ENCODE measurements at regions not wholly inside any gene's neighbourhood (a gene's known extent, or its start where the extent isn't known, plus 50 kb on each side); places are given as distances from the start of the nearest gene placed in this dataset.

GRCh38 chr3:5063724-5064123 lies 58.4 kb upstream of the ARL8B start (continued):
- TF ChIP-seq FOSL1 (IDR thresholded peaks at IDR 0.05; ENCODE audit: low read depth) (no peak), JUND (IDR thresholded peaks at IDR 0.05) (no peak), RAD21 (IDR thresholded peaks at IDR 0.05; ENCODE audit: low read depth) (no peak), EZH2 (IDR thresholded peaks at IDR 0.05) (no peak), MAX (IDR thresholded peaks at IDR 0.05) (no peak)

- no peak overlapping the region for H3K9ac ChIP-seq (ENCODE audit: low read length)
- no peaks in the 10 kb centered on the region for H4K20me1 ChIP-seq (ENCODE audit: insufficient read depth)
- H2AFZ ChIP-seq (ENCODE audit: low read depth, low read length, poor library complexity, severe bottlenecking) = no peak overlapping the region
- ATAC-seq (no peak), DNase-seq (ENCODE audit: low read depth, low spot score) (no peak)
- TF ChIP-seq POLR2A (IDR thresholded peaks at IDR 0.05; ENCODE audit: borderline replicate concordance, extremely low read depth, insufficient read depth, insufficient read length) (no peak), ZFX (IDR thresholded peaks at IDR 0.05) (no peak)
- intact Hi-C loops (cut with micrococcal nuclease) = no loop called here
- no peak overlapping the region for H3K4me3 ChIP-seq (replicated peaks in 1 of 2; ENCODE audit: low read depth in 1 of 2, low read length in 2 of 2)
- ChIA-PET CTCF (no interaction called here), RAD21 (ENCODE audit: low non-redundant PET in 1 of 2, low total read pairs in 2 of 2, uncharacterized antibody in 2 of 2, unreplicated experiment in 2 of 2) (no interaction called here), POLR2A (no interaction called here)
- no peaks in the 10 kb centered on the region for H3K36me3 ChIP-seq (ENCODE audit: control insufficient read depth in 1 of 2, insufficient read depth in 2 of 2, low read length in 2 of 2)
- no peaks in the 10 kb centered on the region for H3K9me3 ChIP-seq (ENCODE audit: control insufficient read depth in 1 of 2, insufficient read depth in 1 of 2, low read depth in 1 of 2, low read length in 2 of 2)
- H3K9me2 ChIP-seq (ENCODE audit: insufficient read depth) = no peaks in the 10 kb centered on the region
- no peaks in the 10 kb centered on the region for H3K27me3 ChIP-seq (ENCODE audit: insufficient read depth, low read length)
- no peaks in the 10 kb centered on the region for H3K4me1 ChIP-seq (ENCODE audit: control insufficient read depth in 1 of 2, insufficient read depth in 2 of 2, low read length in 2 of 2)
- no TSS peak for BruUV-seq (replicated peaks)
- no peaks in the 10 kb centered on the region for H3K79me2 ChIP-seq (ENCODE audit: insufficient read depth, low read length)
- H3K4me2 ChIP-seq (ENCODE audit: low read length) = no peak overlapping the region
- no peak overlapping the region for H3K27ac ChIP-seq (ENCODE audit: low read depth, low read length)
These were observed 53.5 kb upstream of the ARL8B start for GRCh38 chr3:5068531-5069050.

- CTCF ChIA-PET = no interaction called here
- no peak overlapping the region for H3K9ac ChIP-seq (ENCODE audit: low read length)
- H3K27me3 ChIP-seq (ENCODE audit: insufficient read depth, low read length) = no peaks in the 10 kb centered on the region
- BruUV-seq (replicated peaks) = no TSS peak
- H3K9me2 ChIP-seq (ENCODE audit: insufficient read depth) = no peaks in the 10 kb centered on the region
- intact Hi-C loops (cut with micrococcal nuclease) = no loop called here
- ATAC-seq (no peak), DNase-seq (ENCODE audit: low read depth, low spot score) (no peak)
- no peak overlapping the region for H2AFZ ChIP-seq (ENCODE audit: low read depth, low read length, poor library complexity, severe bottlenecking)
- H3K36me3 ChIP-seq (ENCODE audit: control insufficient read depth in 1 of 2, insufficient read depth in 2 of 2, low read length in 2 of 2) = no peaks in the 10 kb centered on the region
- RAD21 ChIA-PET (ENCODE audit: low non-redundant PET in 1 of 2, low total read pairs in 2 of 2, uncharacterized antibody in 2 of 2, unreplicated experiment in 2 of 2) = no interaction called here
- no peak for TF ChIP-seq ZFX (IDR thresholded peaks at IDR 0.05)
- no peak for TF ChIP-seq ZNF274 (IDR thresholded peaks at IDR 0.05; ENCODE audit: low read depth, low read length)
- TF ChIP-seq CTCF (IDR thresholded peaks at IDR 0.05 in 2 of 3, conservative IDR thresholded peaks at IDR 0.05 in 1 of 3; ENCODE audit: borderline replicate concordance in 1 of 3, insufficient read depth in 1 of 3, low read depth in 2 of 3, low read length in 2 of 3) = no peak
- TF ChIP-seq CEBPB (IDR thresholded peaks at IDR 0.05; ENCODE audit: low read depth) = no peak
- TF ChIP-seq ZBTB33 (IDR thresholded peaks at IDR 0.05; ENCODE audit: extremely low read depth, insufficient replicate concordance, low read length) = no peak
- no peak for TF ChIP-seq EZH2phosphoT487 (IDR thresholded peaks at IDR 0.05; ENCODE audit: borderline replicate concordance)
- no peak for TF ChIP-seq SIN3A (IDR thresholded peaks at IDR 0.05; ENCODE audit: low read depth)
- TF ChIP-seq RAD21 (IDR thresholded peaks at IDR 0.05; ENCODE audit: low read depth) = no peak
- TF ChIP-seq YY1 (IDR thresholded peaks at IDR 0.05; ENCODE audit: extremely low read depth, insufficient replicate concordance, low read depth, low read length) = no peak
- no peak overlapping the region for H3K27ac ChIP-seq (ENCODE audit: low read depth, low read length)
- no peaks in the 10 kb centered on the region for H4K20me1 ChIP-seq (ENCODE audit: insufficient read depth)
- POLR2A ChIA-PET = no interaction called here
- H3K79me2 ChIP-seq (ENCODE audit: insufficient read depth, low read length) = no peaks in the 10 kb centered on the region
- H3K4me1 ChIP-seq (ENCODE audit: control insufficient read depth in 1 of 2, insufficient read depth in 2 of 2, low read length in 2 of 2) = no peaks in the 10 kb centered on the region
- no peak overlapping the region for H3K4me3 ChIP-seq (replicated peaks in 1 of 2; ENCODE audit: low read depth in 1 of 2, low read length in 2 of 2)
- H3K9me3 ChIP-seq (ENCODE audit: control insufficient read depth in 1 of 2, insufficient read depth in 1 of 2, low read depth in 1 of 2, low read length in 2 of 2) = no peaks in the 10 kb centered on the region
- H3K4me2 ChIP-seq (ENCODE audit: low read length) = no peak overlapping the region
These were observed 52.5 kb upstream of the ARL8B start for GRCh38 chr3:5069627-5070026.

Data from HCT116 (cell line).